ENCODE measurements at regions not wholly inside any gene's neighbourhood (a gene's known extent, or its start where the extent isn't known, plus 50 kb on each side); places are given as distances from the start of the nearest gene placed in this dataset.

DNA sequence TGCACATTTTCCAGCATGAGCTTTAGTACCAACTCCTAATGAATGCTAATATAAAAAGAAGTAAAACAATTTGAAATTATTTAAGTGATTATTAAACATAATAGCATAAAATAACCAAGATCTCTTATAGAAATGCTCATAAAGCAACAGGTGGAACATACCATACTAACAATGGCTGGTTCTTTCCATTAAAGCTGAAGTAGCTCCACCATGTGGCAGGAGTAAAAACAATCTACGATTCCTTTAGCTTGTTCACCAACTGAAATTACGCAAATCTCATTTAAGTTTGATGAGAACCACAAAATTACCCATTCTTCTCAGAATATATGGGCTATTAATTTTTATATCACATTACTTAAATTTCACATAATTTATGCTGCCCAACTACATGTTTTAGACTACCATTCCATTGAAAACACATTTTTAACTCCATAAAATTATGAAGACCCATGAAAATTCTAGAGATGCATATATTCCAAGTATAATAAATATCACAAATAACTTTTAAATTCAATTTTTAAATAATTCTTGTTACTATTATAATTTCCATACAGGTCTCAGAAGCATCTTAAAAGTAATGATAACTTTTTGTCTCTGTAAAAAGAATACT is 213.6 kb downstream of the DAD1 start:
- Histone ChIP-seq H3K36me3 (ENCODE audit: control insufficient read depth in 2 of 2, extremely low read depth in 1 of 2, insufficient read depth in 2 of 2, low read length in 2 of 2) (no peaks in the 10 kb centered on the region), H3K9ac (ENCODE audit: control insufficient read depth, extremely low read depth, insufficient read depth, low read length) (no peak overlapping the region), H3K9me3 (ENCODE audit: control insufficient read depth, low read depth, low read length) (no peaks in the 10 kb centered on the region), H3K27me3 (ENCODE audit: control insufficient read depth, extremely low read depth, insufficient read depth, low read length) (no peaks in the 10 kb centered on the region), H2AFZ (ENCODE audit: control insufficient read depth, low read length) (no peak overlapping the region), H3K4me2 (ENCODE audit: control insufficient read depth, extremely low read depth, insufficient read depth, low read depth, low read length) (no peak overlapping the region), H4K20me1 (ENCODE audit: control insufficient read depth, extremely low read depth, insufficient read depth, low read length) (no peaks in the 10 kb centered on the region), H3K4me1 (ENCODE audit: control insufficient read depth, extremely low read depth, insufficient read depth, low read length) (peaks cover 1% of the 10 kb centered on the region), H3K4me3 (ENCODE audit: control insufficient read depth in 2 of 3, extremely low read depth in 1 of 3, insufficient read depth in 2 of 3, low read depth in 1 of 3, low read length in 3 of 3) (no peak overlapping the region), H3K9me1 (ENCODE audit: control insufficient read depth, extremely low read depth, insufficient read depth, low read length) (no peaks in the 10 kb centered on the region), H3K27ac (ENCODE audit: control insufficient read depth, insufficient read depth, low read length) (no peak overlapping the region), H3K79me2 (ENCODE audit: control insufficient read depth, insufficient read depth, low read length) (no peaks in the 10 kb centered on the region)
- DNase-seq (ENCODE audit: low read depth, low spot score) = no peak
- peak; percentile 56 for FAIRE-seq
- TF ChIP-seq CTCF (optimal IDR thresholded peaks at IDR 0.05 in 1 of 3, IDR thresholded peaks at IDR 0.05 in 1 of 3, conservative IDR thresholded peaks at IDR 0.05 in 1 of 3; ENCODE audit: extremely low read depth in 1 of 3, insufficient read depth in 2 of 3, low read length in 3 of 3) = peak in 2 of 3 experiments; percentile 55 to 59
- no peak for TF ChIP-seq EZH2 (IDR thresholded peaks at IDR 0.05; ENCODE audit: low read length)
- dilution Hi-C loops (cut with MboI; ENCODE audit: extremely low pct_ligation_motif_present, low sequenced_read_pairs) = no loop called here

GRCh38 chr14:22370084-22370847 is 218.8 kb downstream of the DAD1 start:
- Histone ChIP-seq H3K79me2 (ENCODE audit: control insufficient read depth, insufficient read depth, low read length) (no peaks in the 10 kb centered on the region), H3K9me3 (ENCODE audit: control insufficient read depth, low read depth, low read length) (no peaks in the 10 kb centered on the region), H3K27ac (ENCODE audit: control insufficient read depth, insufficient read depth, low read length) (no peak overlapping the region), H3K27me3 (ENCODE audit: control insufficient read depth, extremely low read depth, insufficient read depth, low read length) (no peaks in the 10 kb centered on the region), H2AFZ (ENCODE audit: control insufficient read depth, low read length) (no peak overlapping the region), H3K9me1 (ENCODE audit: control insufficient read depth, extremely low read depth, insufficient read depth, low read length) (no peaks in the 10 kb centered on the region), H3K36me3 (ENCODE audit: control insufficient read depth in 2 of 2, extremely low read depth in 1 of 2, insufficient read depth in 2 of 2, low read length in 2 of 2) (no peaks in the 10 kb centered on the region), H4K20me1 (ENCODE audit: control insufficient read depth, extremely low read depth, insufficient read depth, low read length) (no peaks in the 10 kb centered on the region), H3K4me3 (ENCODE audit: control insufficient read depth in 2 of 3, extremely low read depth in 1 of 3, insufficient read depth in 2 of 3, low read depth in 1 of 3, low read length in 3 of 3) (no peak overlapping the region), H3K4me2 (ENCODE audit: control insufficient read depth, extremely low read depth, insufficient read depth, low read depth, low read length) (no peak overlapping the region), H3K4me1 (ENCODE audit: control insufficient read depth, extremely low read depth, insufficient read depth, low read length) (peaks cover 12% of the 10 kb centered on the region), H3K9ac (ENCODE audit: control insufficient read depth, extremely low read depth, insufficient read depth, low read length) (no peak overlapping the region)
- FAIRE-seq (peak; percentile 13), DNase-seq (ENCODE audit: low read depth, low spot score) (peak; percentile 21)
- dilution Hi-C loops (cut with MboI; ENCODE audit: extremely low pct_ligation_motif_present, low sequenced_read_pairs) = no loop called here
- TF ChIP-seq CTCF (optimal IDR thresholded peaks at IDR 0.05 in 1 of 3, IDR thresholded peaks at IDR 0.05 in 1 of 3, conservative IDR thresholded peaks at IDR 0.05 in 1 of 3; ENCODE audit: extremely low read depth in 1 of 3, insufficient read depth in 2 of 3, low read length in 3 of 3) = no peak
- TF ChIP-seq EZH2 (IDR thresholded peaks at IDR 0.05; ENCODE audit: low read length) = no peak
